WERI-Rb-1 (cell line): ENCODE measurements at regions not wholly inside any gene's neighbourhood (a gene's known extent, or its start where the extent isn't known, plus 50 kb on each side); places are given as distances from the start of the nearest gene placed in this dataset.
A peak's percentile ranks its signal among the peaks of the same experiment; 100 is the strongest.

Experiments used
- DNase-seq: peaks from one replicate; pipeline ENCODE4 v3.0.0-alpha.2; 2020
- H3K27ac ChIP-seq: fragments of 250-450 bp; sonication (Bioruptor Pico); 2 replicates; pipeline ENCODE4 v1.5.1; 2020; ENCODE audit warnings: mild to moderate bottlenecking, moderate library complexity
- H3K27me3 ChIP-seq: fragments of 250-450 bp; sonication (Bioruptor Pico); 2 replicates; pipeline ENCODE4 v1.5.1; 2021; ENCODE audit warnings: mild to moderate bottlenecking, low read depth, moderate library complexity; ENCODE audit not compliant: insufficient read depth, severe bottlenecking
- H3K36me3 ChIP-seq: fragments of 250-450 bp; sonication (Bioruptor Pico); 2 replicates; pipeline ENCODE4 v1.5.1; 2020; ENCODE audit warnings: mild to moderate bottlenecking, moderate library complexity
- H3K4me3 ChIP-seq: 2 replicates; pipeline ENCODE4 v1.5.1; 2011; ENCODE audit warnings: low read depth, mild to moderate bottlenecking, control low read depth, low read length
- H3K9me3 ChIP-seq: fragments of 250-450 bp; sonication (Bioruptor Pico); 2 replicates; pipeline ENCODE4 v1.5.1; 2021; ENCODE audit warnings: mild to moderate bottlenecking, moderate library complexity; ENCODE audit not compliant: severe bottlenecking
- CTCF ChIP-seq: IDR thresholded peaks from 2 replicates; pipeline ENCODE4 v1.5.1; 2011; ENCODE audit warnings: low read depth, mild to moderate bottlenecking, control low read depth, inconsistent platforms, low read length

GRCh38 chr1:165134431-165134830 is 222.1 kb downstream of the LMX1A start:
- Histone ChIP-seq H3K4me3 (no peak overlapping the region), H3K27me3 (no peaks in the 10 kb centered on the region)
- no peak for TF ChIP-seq CTCF

DNA sequence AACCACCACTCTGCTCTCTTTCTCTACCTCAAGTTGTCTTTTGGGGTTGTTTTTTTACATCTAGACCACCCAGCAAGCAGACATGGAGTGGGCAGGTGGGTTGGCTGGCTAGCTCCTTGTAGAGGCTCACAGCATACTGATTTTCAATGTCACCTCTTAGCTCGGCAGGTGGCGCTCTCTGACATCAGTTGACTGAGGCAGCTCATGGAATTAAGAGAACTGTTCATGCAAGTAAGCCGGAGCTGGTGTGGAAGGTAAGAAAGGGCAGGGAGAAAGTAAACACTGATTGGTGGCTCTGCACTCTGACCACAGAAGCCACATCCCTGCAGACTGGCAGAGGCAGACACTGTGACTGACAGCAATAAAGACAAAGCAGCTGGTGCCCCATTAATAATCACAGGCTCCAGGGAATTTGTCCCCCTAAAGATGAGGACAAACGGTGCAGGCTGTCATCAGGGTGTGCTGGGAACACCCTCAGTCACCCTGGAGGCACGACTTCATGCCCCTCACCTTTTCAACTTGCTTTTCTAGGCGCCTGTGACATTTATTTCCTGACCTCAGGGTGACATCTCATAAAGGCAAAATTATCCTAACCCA is 226.8 kb downstream of the LMX1A start:
- Histone ChIP-seq H3K36me3 (no peaks in the 10 kb centered on the region), H3K4me3 (no peak overlapping the region), H3K9me3 (no peaks in the 10 kb centered on the region), H3K27me3 (no peaks in the 10 kb centered on the region), H3K27ac (no peak overlapping the region)
- peak; percentile 77 for TF ChIP-seq CTCF
- peak; percentile 92 for DNase-seq

More at GRCh38 chr1:165134431-165134830, 222.1 kb downstream of the LMX1A start:
- Histone ChIP-seq H3K9me3 (no peaks in the 10 kb centered on the region), H3K27ac (no peak overlapping the region), H3K36me3 (no peaks in the 10 kb centered on the region)
- no peak for DNase-seq

GRCh38 chr1:165124772-165125171 is 231.7 kb downstream of the LMX1A start:
- H3K27ac ChIP-seq: no peak overlapping the region
- no peaks in the 10 kb centered on the region for H3K27me3 ChIP-seq

GRCh38 chr1:165119086-165119485 is 237.4 kb downstream of the LMX1A start:
- no peak overlapping the region for H3K4me3 ChIP-seq
- TF ChIP-seq CTCF: no peak
- DNase-seq: no peak
- H3K27ac ChIP-seq: no peak overlapping the region
- H3K36me3 ChIP-seq: no peaks in the 10 kb centered on the region
- no peaks in the 10 kb centered on the region for H3K9me3 ChIP-seq
- H3K27me3 ChIP-seq: no peaks in the 10 kb centered on the region

More at GRCh38 chr1:165124772-165125171, 231.7 kb downstream of the LMX1A start:
- H3K9me3 ChIP-seq: no peaks in the 10 kb centered on the region
- H3K4me3 ChIP-seq: no peak overlapping the region
- no peak for DNase-seq
- no peaks in the 10 kb centered on the region for H3K36me3 ChIP-seq
- TF ChIP-seq CTCF: no peak

GRCh38 chr1:165117482-165117881 is 239.0 kb downstream of the LMX1A start:
- Histone ChIP-seq H3K4me3 (no peak overlapping the region), H3K36me3 (no peaks in the 10 kb centered on the region), H3K27ac (no peak overlapping the region), H3K27me3 (no peaks in the 10 kb centered on the region), H3K9me3 (no peaks in the 10 kb centered on the region)
- TF ChIP-seq CTCF: no peak
- no peak for DNase-seq

- no peak for TF ChIP-seq CTCF
- DNase-seq: no peak
- Histone ChIP-seq H3K27me3 (no peaks in the 10 kb centered on the region), H3K36me3 (no peaks in the 10 kb centered on the region), H3K9me3 (no peaks in the 10 kb centered on the region), H3K4me3 (no peak overlapping the region), H3K27ac (no peak overlapping the region)
These were observed 239.8 kb downstream of the LMX1A start for GRCh38 chr1:165116732-165117131.
